Fibroblast of lung (primary cell): ENCODE measurements at regions not wholly inside any gene's neighbourhood (a gene's known extent, or its start where the extent isn't known, plus 50 kb on each side); places are given as distances from the start of the nearest gene placed in this dataset.

Experiments used
- EZH2 ChIP-seq: IDR thresholded peaks from 2 replicates; pipeline ENCODE4 v1.5.1; 2012; ENCODE audit warnings: low read length, control low read depth, mild to moderate bottlenecking; ENCODE audit errors: missing control alignments
- TF ChIP-seq, protein P1 (sequence below), 2 donors: IDR thresholded peaks in 1 of 2; conservative IDR thresholded peaks in 1 of 2; 1 replicate in 1 of 2; 2 replicates in 1 of 2; pipeline ENCODE4 v1.5.1; 2011 to 2012; ENCODE audit warnings: low read length in 2 of 2, control low read depth in 1 of 2, inconsistent platforms in 1 of 2, low read depth in 1 of 2, mild to moderate bottlenecking in 1 of 2

- TF ChIP-seq, protein P1, sequence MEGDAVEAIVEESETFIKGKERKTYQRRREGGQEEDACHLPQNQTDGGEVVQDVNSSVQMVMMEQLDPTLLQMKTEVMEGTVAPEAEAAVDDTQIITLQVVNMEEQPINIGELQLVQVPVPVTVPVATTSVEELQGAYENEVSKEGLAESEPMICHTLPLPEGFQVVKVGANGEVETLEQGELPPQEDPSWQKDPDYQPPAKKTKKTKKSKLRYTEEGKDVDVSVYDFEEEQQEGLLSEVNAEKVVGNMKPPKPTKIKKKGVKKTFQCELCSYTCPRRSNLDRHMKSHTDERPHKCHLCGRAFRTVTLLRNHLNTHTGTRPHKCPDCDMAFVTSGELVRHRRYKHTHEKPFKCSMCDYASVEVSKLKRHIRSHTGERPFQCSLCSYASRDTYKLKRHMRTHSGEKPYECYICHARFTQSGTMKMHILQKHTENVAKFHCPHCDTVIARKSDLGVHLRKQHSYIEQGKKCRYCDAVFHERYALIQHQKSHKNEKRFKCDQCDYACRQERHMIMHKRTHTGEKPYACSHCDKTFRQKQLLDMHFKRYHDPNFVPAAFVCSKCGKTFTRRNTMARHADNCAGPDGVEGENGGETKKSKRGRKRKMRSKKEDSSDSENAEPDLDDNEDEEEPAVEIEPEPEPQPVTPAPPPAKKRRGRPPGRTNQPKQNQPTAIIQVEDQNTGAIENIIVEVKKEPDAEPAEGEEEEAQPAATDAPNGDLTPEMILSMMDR (conservative IDR thresholded peaks at IDR 0.05 in 1 of 2, IDR thresholded peaks at IDR 0.05 in 1 of 2; ENCODE audit: low read depth in 1 of 2, low read length in 2 of 2), result no peak
- TF ChIP-seq EZH2, result no peak
These were observed 461.6 kb downstream of the ETS1 start for GRCh38 chr11:128125723-128126122.
